ENCODE measurements at regions not wholly inside any gene's neighbourhood (a gene's known extent, or its start where the extent isn't known, plus 50 kb on each side); places are given as distances from the start of the nearest gene placed in this dataset.

DNA sequence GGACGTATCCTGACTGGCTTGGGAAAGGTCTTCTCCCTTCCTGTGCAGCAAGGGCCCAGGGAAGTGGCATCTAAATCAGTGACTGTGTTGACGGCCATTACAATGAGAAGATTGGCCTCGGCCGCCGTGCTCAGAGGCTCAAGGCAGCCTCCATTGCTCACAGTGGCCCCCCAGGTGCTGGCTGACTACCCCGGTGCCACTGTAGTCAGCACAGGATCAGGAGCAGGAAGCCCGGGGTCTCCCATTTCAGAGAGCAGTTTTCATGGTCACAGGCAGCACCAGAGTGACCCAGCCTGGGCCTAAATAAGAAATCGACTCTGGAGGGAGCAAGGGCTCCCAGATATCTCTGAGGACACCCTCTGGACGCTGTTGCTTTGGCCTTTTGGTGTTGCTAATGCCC, 219.4 kb upstream of the ARL4C start:
- no peak for TF ChIP-seq POLR2A (IDR thresholded peaks at IDR 0.05)
- TF ChIP-seq CTCF (IDR thresholded peaks at IDR 0.05 in 4 of 5, conservative IDR thresholded peaks at IDR 0.05 in 1 of 5) = no peak
